ENCODE measurements at regions not wholly inside any gene's neighbourhood (a gene's known extent, or its start where the extent isn't known, plus 50 kb on each side); places are given as distances from the start of the nearest gene placed in this dataset.

- no peak for DNase-seq (ENCODE audit: low read depth)
- no peak overlapping the region for H3K4me3 ChIP-seq (ENCODE audit: low read depth, low read length)
Observed at GRCh38 chr18:45526114-45526841, 89.0 kb upstream of the SLC14A2 start.

- DNase-seq (ENCODE audit: low read depth) = no peak
- H3K4me3 ChIP-seq (ENCODE audit: low read depth, low read length) = no peak overlapping the region
Observed at GRCh38 chr18:45527891-45528290, 87.4 kb upstream of the SLC14A2 start.

GRCh38 chr18:45528712-45529336 is 86.5 kb upstream of the SLC14A2 start:
- DNase-seq (ENCODE audit: low read depth) = no peak
- no peak overlapping the region for H3K4me3 ChIP-seq (ENCODE audit: low read depth, low read length)

GRCh38 chr18:45538444-45538843 is 76.8 kb upstream of the SLC14A2 start:
- no peak for DNase-seq (ENCODE audit: low read depth)
- no peak overlapping the region for H3K4me3 ChIP-seq (ENCODE audit: low read depth, low read length)

GRCh38 chr18:45539491-45539891 is 75.8 kb upstream of the SLC14A2 start:
- H3K4me3 ChIP-seq (ENCODE audit: low read depth, low read length) = no peak overlapping the region
- DNase-seq (ENCODE audit: low read depth) = no peak

- DNase-seq (ENCODE audit: low read depth) = no peak
- H3K4me3 ChIP-seq (ENCODE audit: low read depth, low read length) = no peak overlapping the region
Observed at GRCh38 chr18:45540125-45540524, 75.2 kb upstream of the SLC14A2 start.

- DNase-seq (ENCODE audit: low read depth) = no peak
- no peak overlapping the region for H3K4me3 ChIP-seq (ENCODE audit: low read depth, low read length)
Observed at GRCh38 chr18:45541421-45541820, 73.9 kb upstream of the SLC14A2 start.

GRCh38 chr18:45542043-45542442 is 73.2 kb upstream of the SLC14A2 start:
- no peak for DNase-seq (ENCODE audit: low read depth)
- no peak overlapping the region for H3K4me3 ChIP-seq (ENCODE audit: low read depth, low read length)

- no peak overlapping the region for H3K4me3 ChIP-seq (ENCODE audit: low read depth, low read length)
- no peak for DNase-seq (ENCODE audit: low read depth)
Observed at GRCh38 chr18:45547910-45548309, 67.4 kb upstream of the SLC14A2 start.

GRCh38 chr18:45548614-45549013 is 66.7 kb upstream of the SLC14A2 start:
- H3K4me3 ChIP-seq (ENCODE audit: low read depth, low read length) = no peak overlapping the region
- DNase-seq (ENCODE audit: low read depth) = no peak

GRCh38 chr18:45549290-45549689 is 66.0 kb upstream of the SLC14A2 start:
- no peak for DNase-seq (ENCODE audit: low read depth)
- H3K4me3 ChIP-seq (ENCODE audit: low read depth, low read length) = no peak overlapping the region

- no peak for DNase-seq (ENCODE audit: low read depth)
- no peak overlapping the region for H3K4me3 ChIP-seq (ENCODE audit: low read depth, low read length)
Observed at GRCh38 chr18:45551142-45551815, 64.0 kb upstream of the SLC14A2 start.

- no peak for DNase-seq (ENCODE audit: low read depth)
Observed at GRCh38 chr18:45553723-45554388, 61.4 kb upstream of the SLC14A2 start.

GRCh38 chr18:45554389-45554737 is 60.9 kb upstream of the SLC14A2 start:
- H3K4me3 ChIP-seq (ENCODE audit: low read depth, low read length) = no peak overlapping the region
- DNase-seq (ENCODE audit: low read depth) = no peak

More at GRCh38 chr18:45553723-45554388, 61.4 kb upstream of the SLC14A2 start:
- H3K4me3 ChIP-seq (ENCODE audit: low read depth, low read length) = no peak overlapping the region

GRCh38 chr18:45556222-45556621 is 59.1 kb upstream of the SLC14A2 start:
- no peak overlapping the region for H3K4me3 ChIP-seq (ENCODE audit: low read depth, low read length)
- DNase-seq (ENCODE audit: low read depth) = no peak

- no peak overlapping the region for H3K4me3 ChIP-seq (ENCODE audit: low read depth, low read length)
- DNase-seq (ENCODE audit: low read depth) = no peak
Observed at GRCh38 chr18:45557287-45557686, 58.0 kb upstream of the SLC14A2 start.

GRCh38 chr18:45557779-45558178 is 57.5 kb upstream of the SLC14A2 start:
- DNase-seq (ENCODE audit: low read depth) = no peak
- no peak overlapping the region for H3K4me3 ChIP-seq (ENCODE audit: low read depth, low read length)

- DNase-seq (ENCODE audit: low read depth) = no peak
- H3K4me3 ChIP-seq (ENCODE audit: low read depth, low read length) = no peak overlapping the region
Observed at GRCh38 chr18:45559258-45559657, 56.0 kb upstream of the SLC14A2 start.

GRCh38 chr18:45560870-45561269 is 54.4 kb upstream of the SLC14A2 start:
- H3K4me3 ChIP-seq (ENCODE audit: low read depth, low read length) = no peak overlapping the region
- DNase-seq (ENCODE audit: low read depth) = no peak
